Skeletal muscle satellite cell (primary cell): ENCODE measurements at regions not wholly inside any gene's neighbourhood (a gene's known extent, or its start where the extent isn't known, plus 50 kb on each side); places are given as distances from the start of the nearest gene placed in this dataset.

ENCODE experiments used
- H3K27me3 ChIP-seq: 2 replicates; pipeline ENCODE4 v1.7.0; 2013; ENCODE audit warnings: low read length; ENCODE audit not compliant: control insufficient read depth, insufficient read depth
- H3K36me3 ChIP-seq: 2 replicates; pipeline ENCODE4 v1.7.0; 2013; ENCODE audit warnings: mild to moderate bottlenecking, control low read depth, low read length; ENCODE audit not compliant: insufficient read depth
- H3K4me1 ChIP-seq: 2 replicates; pipeline ENCODE4 v1.7.0; 2013; ENCODE audit warnings: low read length; ENCODE audit not compliant: control insufficient read depth, insufficient read depth
- H3K4me2 ChIP-seq: 2 replicates; pipeline ENCODE4 v1.7.0; 2013; ENCODE audit warnings: mild to moderate bottlenecking, low read length
- H3K4me3 ChIP-seq: 2 replicates; pipeline ENCODE4 v1.7.0; 2013; ENCODE audit warnings: low read length
- H3K9ac ChIP-seq: 2 replicates; pipeline ENCODE4 v1.7.0; 2013; ENCODE audit warnings: mild to moderate bottlenecking, low read depth, low read length, moderate library complexity
- H3K9me3 ChIP-seq: replicated peaks from 2 replicates; pipeline ENCODE4 v1.7.0; 2013; ENCODE audit warnings: mild to moderate bottlenecking, control low read depth, low read length

DNA sequence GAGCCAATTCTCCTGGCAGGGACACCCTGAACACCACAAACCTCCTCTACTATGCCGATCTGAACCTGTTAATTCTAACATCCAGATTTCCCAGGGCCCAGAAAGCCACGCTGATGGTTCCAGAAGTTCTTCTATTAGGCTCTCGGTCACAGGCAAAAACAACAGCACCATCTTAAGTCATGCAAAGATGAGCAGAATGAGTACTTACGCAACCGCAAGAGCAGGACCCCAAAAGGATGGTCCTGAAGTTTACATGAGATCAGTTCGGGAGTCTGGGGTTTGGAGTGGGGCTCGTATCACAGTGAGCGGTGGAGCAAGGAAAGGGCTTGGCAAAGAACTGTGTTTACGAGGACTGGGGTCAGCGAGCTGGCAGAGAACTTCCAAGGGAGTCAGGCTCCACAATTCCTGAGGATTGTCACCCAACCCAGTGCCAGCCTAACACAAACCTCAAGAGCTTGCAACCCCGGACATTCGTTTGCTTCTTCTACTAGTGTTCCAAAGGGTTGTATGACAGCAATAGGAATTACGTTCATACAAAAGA lies 532.6 kb downstream of the TNS3 start:
- Histone ChIP-seq H3K4me3 (no peak overlapping the region), H3K36me3 (no peaks in the 10 kb centered on the region), H3K9me3 (no peaks in the 10 kb centered on the region), H3K9ac (no peak overlapping the region), H3K4me1 (peaks cover 20% of the 10 kb centered on the region), H3K4me2 (no peak overlapping the region), H3K27me3 (peaks cover 4% of the 10 kb centered on the region)

DNA sequence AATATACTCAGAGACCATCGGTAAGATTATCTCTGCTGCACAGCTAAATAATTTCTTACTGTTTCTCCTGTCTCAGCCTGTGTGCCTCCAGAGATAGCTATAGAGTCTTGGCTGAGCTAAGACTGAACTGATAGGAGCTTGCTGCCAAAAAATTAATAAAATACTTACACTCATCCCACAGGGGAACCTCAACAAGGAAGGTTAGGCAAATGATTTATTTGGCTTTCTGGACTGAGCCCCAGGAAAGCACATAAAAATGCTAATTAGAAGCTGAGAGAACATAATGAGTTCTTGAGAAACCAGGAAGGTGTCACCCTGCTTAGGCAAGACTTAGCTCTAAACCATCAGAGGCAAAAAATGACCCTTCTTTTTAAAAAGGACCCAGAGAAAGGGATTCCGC lies 534.5 kb downstream of the TNS3 start:
- Histone ChIP-seq H3K9me3 (no peaks in the 10 kb centered on the region), H3K27me3 (peaks cover 4% of the 10 kb centered on the region), H3K4me3 (no peak overlapping the region), H3K4me1 (peaks cover 20% of the 10 kb centered on the region), H3K4me2 (no peak overlapping the region), H3K9ac (no peak overlapping the region), H3K36me3 (no peaks in the 10 kb centered on the region)

DNA sequence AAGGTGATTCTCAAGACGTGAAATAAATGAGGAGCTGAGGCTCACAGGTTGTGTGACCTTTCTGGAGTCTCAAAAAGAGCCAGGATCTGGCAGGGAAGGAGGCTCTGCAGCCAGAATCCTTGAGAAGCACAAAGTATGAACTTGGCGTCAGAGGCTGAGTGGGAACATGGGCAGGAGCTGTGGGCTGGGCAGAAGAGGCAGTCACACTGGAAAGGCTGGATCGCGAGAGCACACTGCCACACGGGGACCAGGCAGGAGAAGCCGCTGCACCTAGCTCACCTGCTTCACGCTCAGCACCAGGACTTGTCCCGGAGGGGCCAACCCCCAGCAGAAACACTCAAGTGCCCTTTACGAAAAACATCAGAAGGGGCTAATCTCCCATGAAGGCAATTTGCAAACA lies 535.0 kb downstream of the TNS3 start:
- Histone ChIP-seq H3K4me3 (no peak overlapping the region), H3K4me2 (no peak overlapping the region), H3K27me3 (peaks cover 4% of the 10 kb centered on the region), H3K4me1 (peaks cover 20% of the 10 kb centered on the region), H3K9ac (no peak overlapping the region), H3K9me3 (no peaks in the 10 kb centered on the region), H3K36me3 (no peaks in the 10 kb centered on the region)

DNA sequence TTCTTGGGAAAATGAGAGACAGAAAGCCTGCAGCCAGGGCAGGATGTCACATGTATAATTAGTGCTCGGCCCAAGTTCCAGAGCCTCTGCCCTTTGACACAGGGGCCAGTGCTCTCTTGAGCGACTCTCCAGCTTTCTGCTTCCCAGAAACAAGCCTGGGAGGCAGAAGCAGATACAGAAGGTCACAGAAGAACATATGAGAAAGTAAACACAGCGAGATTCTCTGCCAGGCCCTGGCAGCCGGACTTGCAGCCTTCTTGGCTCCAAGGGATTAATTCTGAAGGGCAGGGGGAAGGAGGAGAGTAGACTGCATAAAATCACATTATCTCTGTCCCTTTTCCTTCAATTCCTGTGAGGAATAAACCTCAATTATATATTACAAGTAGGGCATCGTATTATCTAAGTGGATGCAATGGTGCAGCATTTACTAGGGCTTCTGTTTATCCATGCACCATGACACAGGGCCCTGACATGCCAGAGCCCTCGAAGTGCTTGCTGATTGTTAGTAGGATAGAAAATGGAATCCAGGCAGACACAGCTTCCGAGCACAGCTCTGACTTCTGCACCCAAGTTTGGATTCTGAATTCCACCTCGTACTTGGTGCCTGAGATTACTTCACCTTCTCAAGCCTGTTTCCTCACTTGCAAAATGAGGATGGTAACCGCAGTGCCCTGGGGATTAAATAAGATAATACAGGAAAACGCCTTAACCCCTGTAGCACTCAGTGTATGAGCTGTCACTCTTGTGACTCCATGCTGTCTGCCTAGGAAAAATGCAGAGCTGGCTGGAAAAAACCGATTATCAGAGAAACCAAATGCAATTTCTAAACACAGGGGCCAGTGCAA lies 536.5 kb downstream of the TNS3 start:
- Histone ChIP-seq H3K36me3 (no peaks in the 10 kb centered on the region), H3K4me1 (peaks cover 26% of the 10 kb centered on the region), H3K4me3 (no peak overlapping the region), H3K27me3 (peaks cover 4% of the 10 kb centered on the region), H3K9ac (no peak overlapping the region), H3K9me3 (no peaks in the 10 kb centered on the region), H3K4me2 (peak overlapping the region; percentile 56)

DNA sequence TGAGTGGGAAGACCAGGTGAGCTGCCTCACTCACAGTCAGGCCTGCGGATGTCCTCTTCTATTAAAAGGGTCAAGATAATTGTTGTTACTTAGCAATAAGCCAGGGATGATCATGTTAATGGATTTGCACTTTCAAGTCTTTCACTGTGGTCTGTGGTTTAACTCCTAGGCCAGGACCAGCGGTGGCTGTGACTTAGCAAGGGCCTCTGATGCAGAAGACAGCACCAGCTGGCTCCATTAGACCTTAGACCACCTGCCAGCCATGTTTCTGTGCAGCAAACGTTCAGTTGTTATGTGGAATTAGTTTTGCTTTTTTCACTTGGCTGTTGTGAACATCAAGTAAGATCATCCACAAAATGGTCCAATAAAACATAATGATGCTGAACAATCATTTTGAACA lies 537.3 kb downstream of the TNS3 start:
- no peaks in the 10 kb centered on the region for H3K9me3 ChIP-seq
- peaks cover 4% of the 10 kb centered on the region for H3K27me3 ChIP-seq
- H3K4me3 ChIP-seq = no peak overlapping the region
- no peak overlapping the region for H3K4me2 ChIP-seq
- H3K4me1 ChIP-seq = peaks cover 32% of the 10 kb centered on the region
- H3K36me3 ChIP-seq = no peaks in the 10 kb centered on the region
- no peak overlapping the region for H3K9ac ChIP-seq

DNA sequence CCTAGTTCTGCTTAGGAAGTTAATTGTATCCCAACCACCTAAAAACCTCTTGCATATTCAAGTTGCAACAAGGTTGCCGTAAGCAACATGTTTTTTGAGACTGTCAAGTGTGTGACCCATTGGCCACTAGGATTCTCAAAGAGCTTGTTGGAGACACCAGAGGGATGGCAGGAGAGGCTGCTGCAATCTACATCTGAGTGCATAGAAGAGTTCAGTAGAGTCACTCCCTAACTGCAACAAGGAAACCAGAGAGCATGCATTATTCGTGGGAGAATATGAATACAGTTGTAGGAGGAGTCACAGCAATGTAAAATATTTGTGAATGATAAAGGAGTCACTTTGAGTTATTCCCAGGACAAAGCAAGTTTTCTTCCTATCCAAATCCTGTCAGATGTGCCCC lies 538.6 kb downstream of the TNS3 start:
- Histone ChIP-seq H3K4me3 (no peak overlapping the region), H3K27me3 (no peaks in the 10 kb centered on the region), H3K4me1 (peaks cover 41% of the 10 kb centered on the region), H3K9ac (no peak overlapping the region), H3K9me3 (no peaks in the 10 kb centered on the region), H3K36me3 (no peaks in the 10 kb centered on the region), H3K4me2 (no peak overlapping the region)

DNA sequence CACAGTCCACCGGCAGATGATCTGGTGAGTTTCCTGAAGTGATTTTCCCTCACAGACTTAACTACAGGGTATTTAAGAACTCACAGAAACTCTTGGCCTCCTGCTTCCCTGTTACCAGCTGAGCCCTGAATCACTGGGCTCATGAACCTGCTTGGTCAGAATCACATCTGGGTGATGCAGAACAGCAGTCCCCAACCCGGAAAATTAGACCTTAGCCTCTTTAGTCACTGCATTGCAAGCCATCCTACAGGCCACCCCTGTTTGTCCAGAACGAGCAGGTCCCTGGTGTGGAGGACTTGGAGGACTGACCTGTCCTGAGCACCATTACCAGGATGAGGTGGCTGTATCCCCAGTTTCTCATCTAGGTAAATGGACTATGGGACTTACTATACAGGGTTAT lies 539.2 kb downstream of the TNS3 start:
- no peaks in the 10 kb centered on the region for H3K36me3 ChIP-seq
- no peak overlapping the region for H3K4me3 ChIP-seq
- no peak overlapping the region for H3K4me2 ChIP-seq
- H3K4me1 ChIP-seq = peaks cover 41% of the 10 kb centered on the region
- H3K9me3 ChIP-seq = no peaks in the 10 kb centered on the region
- no peaks in the 10 kb centered on the region for H3K27me3 ChIP-seq
- H3K9ac ChIP-seq = no peak overlapping the region

DNA sequence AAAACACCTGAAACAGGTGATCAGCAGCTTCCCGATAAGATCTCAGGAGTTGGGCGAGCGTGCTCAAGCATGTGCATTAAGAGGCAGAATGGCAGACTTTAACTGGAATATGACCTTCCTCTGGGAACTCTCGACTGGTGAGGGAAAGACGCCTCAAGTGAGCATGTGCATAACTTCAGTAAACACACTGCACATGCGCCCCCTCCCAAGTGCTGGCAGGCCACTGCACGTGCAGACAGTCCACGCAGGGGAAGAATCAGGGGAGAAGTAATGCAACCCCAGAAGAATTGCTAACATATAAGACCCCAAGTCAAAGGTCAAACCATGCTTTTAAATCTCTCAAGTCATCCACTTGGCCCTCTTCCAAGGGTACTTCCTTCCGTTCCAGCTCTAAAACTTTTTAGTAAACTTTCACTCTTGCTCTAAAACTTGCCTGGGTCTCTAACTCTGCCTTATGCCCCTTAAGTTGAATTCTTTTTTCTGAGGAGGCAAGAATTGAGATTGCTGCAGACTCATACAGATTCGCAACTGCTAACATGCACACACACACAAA lies 541.0 kb downstream of the TNS3 start:
- Histone ChIP-seq H3K9ac (no peak overlapping the region), H3K4me1 (peaks cover 35% of the 10 kb centered on the region), H3K4me2 (no peak overlapping the region), H3K27me3 (no peaks in the 10 kb centered on the region), H3K4me3 (no peak overlapping the region), H3K9me3 (no peaks in the 10 kb centered on the region), H3K36me3 (no peaks in the 10 kb centered on the region)

DNA sequence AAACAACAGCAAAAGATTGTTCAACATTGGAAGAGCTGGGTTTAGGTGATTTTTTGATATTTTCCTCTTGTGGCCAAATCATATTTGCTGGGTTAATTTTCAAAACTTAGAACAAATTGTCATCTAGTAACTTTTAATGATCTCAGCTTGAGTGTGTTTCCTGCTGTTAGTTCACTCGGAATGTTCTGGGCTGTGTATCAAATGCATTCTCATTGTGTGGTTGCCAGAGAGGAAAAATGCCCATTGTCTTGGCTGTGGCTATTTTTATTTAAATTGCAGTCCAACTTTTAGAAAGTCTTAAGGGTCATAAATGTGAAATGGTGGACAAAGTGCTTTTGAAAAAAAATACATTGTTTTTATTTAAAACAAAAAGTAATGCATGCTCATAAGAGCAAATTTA lies 542.0 kb downstream of the TNS3 start:
- H3K4me3 ChIP-seq = no peak overlapping the region
- H3K36me3 ChIP-seq = no peaks in the 10 kb centered on the region
- peak overlapping the region; percentile 29 for H3K9ac ChIP-seq
- H3K4me2 ChIP-seq = peak overlapping the region; percentile 19
- H3K4me1 ChIP-seq = peaks cover 26% of the 10 kb centered on the region
- no peaks in the 10 kb centered on the region for H3K9me3 ChIP-seq
- H3K27me3 ChIP-seq = no peaks in the 10 kb centered on the region

DNA sequence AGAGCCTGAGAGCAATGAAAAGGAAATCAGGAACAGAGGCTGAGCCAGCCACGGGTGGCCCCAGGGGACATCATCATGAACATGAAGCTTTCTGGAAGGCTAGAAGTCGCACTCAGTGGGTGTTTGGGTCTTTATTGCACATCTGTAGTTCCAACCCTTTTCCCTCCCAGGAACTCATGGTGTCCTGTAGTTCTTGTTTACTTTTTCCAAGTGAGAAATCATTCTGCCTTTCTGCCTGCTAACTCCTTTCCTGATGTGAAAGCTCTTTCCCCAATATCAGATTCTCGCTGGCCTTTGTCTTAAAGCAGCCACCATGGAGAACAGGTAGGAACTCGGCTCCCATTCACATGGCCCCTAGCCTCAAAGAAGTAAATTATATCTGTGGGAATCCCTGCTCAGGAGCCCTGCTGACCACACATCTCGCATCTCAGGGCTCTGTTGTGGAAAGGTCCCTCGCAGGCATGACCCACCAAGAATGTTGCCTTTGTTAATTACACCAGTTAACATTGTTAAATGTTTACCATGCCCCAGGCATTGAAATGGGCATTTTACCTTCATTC lies 542.7 kb downstream of the TNS3 start:
- H3K4me3 ChIP-seq = no peak overlapping the region
- no peak overlapping the region for H3K4me2 ChIP-seq
- H3K27me3 ChIP-seq = no peaks in the 10 kb centered on the region
- no peaks in the 10 kb centered on the region for H3K36me3 ChIP-seq
- no peaks in the 10 kb centered on the region for H3K9me3 ChIP-seq
- H3K4me1 ChIP-seq = peaks cover 23% of the 10 kb centered on the region
- H3K9ac ChIP-seq = no peak overlapping the region

DNA sequence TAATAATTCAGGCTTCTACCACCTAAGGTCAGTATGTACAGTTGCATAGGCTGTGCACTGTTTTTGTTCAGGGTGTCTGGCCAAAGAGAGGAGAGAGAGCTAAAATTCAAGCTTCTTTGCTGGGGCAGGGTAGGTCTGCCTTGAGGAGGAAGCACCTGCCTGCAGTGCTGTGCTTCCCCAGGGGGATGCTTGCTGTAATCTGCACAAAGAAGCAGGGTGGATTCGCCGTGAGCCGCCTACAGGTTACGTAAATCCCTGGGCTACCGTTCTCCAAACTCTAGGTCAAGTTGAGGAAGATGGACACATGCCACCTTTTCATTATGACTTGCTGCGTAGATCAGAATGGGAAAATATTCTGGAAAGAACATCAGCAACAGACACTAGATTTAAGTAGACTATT lies 543.3 kb downstream of the TNS3 start:
- no peaks in the 10 kb centered on the region for H3K36me3 ChIP-seq
- no peaks in the 10 kb centered on the region for H3K27me3 ChIP-seq
- H3K4me1 ChIP-seq = peaks cover 26% of the 10 kb centered on the region
- no peaks in the 10 kb centered on the region for H3K9me3 ChIP-seq
- no peak overlapping the region for H3K9ac ChIP-seq
- no peak overlapping the region for H3K4me2 ChIP-seq
- H3K4me3 ChIP-seq = no peak overlapping the region
